ENCODE measurements at regions not wholly inside any gene's neighbourhood (a gene's known extent, or its start where the extent isn't known, plus 50 kb on each side); places are given as distances from the start of the nearest gene placed in this dataset.

DNA sequence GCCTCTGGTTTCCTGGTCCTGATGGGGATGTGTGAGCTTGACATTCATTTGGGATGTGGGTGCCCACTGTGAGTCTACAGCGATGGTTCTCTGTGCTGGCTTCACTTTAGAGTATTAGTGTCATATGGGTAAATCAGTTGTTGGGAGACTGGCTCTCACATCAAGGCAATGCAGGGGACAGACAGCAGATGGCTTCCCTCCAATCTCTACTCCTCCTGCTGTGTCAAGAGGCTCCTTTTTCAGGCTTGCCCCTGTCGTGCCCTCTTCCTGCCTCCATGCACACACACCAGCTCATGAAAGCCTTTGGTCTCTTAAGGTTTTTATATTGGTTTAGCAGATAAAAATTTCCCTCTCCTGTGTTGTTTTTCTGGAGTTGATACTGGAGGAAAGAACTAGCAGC, 315.6 kb downstream of the RDH14 start:
- TF ChIP-seq, protein P1, sequence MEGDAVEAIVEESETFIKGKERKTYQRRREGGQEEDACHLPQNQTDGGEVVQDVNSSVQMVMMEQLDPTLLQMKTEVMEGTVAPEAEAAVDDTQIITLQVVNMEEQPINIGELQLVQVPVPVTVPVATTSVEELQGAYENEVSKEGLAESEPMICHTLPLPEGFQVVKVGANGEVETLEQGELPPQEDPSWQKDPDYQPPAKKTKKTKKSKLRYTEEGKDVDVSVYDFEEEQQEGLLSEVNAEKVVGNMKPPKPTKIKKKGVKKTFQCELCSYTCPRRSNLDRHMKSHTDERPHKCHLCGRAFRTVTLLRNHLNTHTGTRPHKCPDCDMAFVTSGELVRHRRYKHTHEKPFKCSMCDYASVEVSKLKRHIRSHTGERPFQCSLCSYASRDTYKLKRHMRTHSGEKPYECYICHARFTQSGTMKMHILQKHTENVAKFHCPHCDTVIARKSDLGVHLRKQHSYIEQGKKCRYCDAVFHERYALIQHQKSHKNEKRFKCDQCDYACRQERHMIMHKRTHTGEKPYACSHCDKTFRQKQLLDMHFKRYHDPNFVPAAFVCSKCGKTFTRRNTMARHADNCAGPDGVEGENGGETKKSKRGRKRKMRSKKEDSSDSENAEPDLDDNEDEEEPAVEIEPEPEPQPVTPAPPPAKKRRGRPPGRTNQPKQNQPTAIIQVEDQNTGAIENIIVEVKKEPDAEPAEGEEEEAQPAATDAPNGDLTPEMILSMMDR (IDR thresholded peaks at IDR 0.05; ENCODE audit: low read depth, low read length, poor library complexity, severe bottlenecking) = no peak
- TF ChIP-seq EZH2phosphoT487 (IDR thresholded peaks at IDR 0.05; ENCODE audit: borderline replicate concordance, low read length) = no peak
